Breast epithelium (tissue), 4 donors: ENCODE measurements at regions not wholly inside any gene's neighbourhood (a gene's known extent, or its start where the extent isn't known, plus 50 kb on each side); places are given as distances from the start of the nearest gene placed in this dataset.

Experiments
- DNase-seq, 2 donors: peaks; one replicate each; pipeline ENCODE4 v3.0.0-alpha.2; 2019; ENCODE audit warnings: low spot score in 2 of 2
- H3K27ac ChIP-seq, 2 donors: fragments of 200-600 bp; sonication (generic) in 1 of 2; one replicate each; pipeline ENCODE4 v1.5.1; 2016 to 2019; ENCODE audit warnings: mild to moderate bottlenecking in 1 of 2
- H3K27me3 ChIP-seq, 2 donors: fragments of 200-600 bp; sonication (generic) in 1 of 2; one replicate each; pipeline versions ENCODE4 v1.5.1 to v1.6.0; 2017 to 2019; ENCODE audit warnings: control low read depth in 1 of 2, mild to moderate bottlenecking in 1 of 2
- H3K36me3 ChIP-seq: fragments of 200-600 bp; one replicate; pipeline ENCODE4 v1.5.1; 2019
- H3K4me1 ChIP-seq, 2 donors: fragments of 200-600 bp; sonication (generic); one replicate each; pipeline ENCODE4 v1.5.1; 2016 to 2019; ENCODE audit warnings: control low read depth in 1 of 2
- H3K4me3 ChIP-seq, 3 donors: fragments of 200-600 bp; sonication (generic); 1 replicate in 2 of 3; 2 replicates in 1 of 3; pipeline ENCODE4 v1.5.1; 2016 to 2019; ENCODE audit warnings: mild to moderate bottlenecking in 3 of 3, moderate library complexity in 2 of 3
- H3K9me3 ChIP-seq, 2 donors: fragments of 200-600 bp; sonication (generic) in 1 of 2; one replicate each; pipeline ENCODE4 v1.5.1; 2016 to 2019; ENCODE audit warnings: control low read depth in 1 of 2
- POLR2A ChIP-seq: fragments of 450-650 bp; IDR thresholded peaks from one replicate; pipeline ENCODE4 v1.6.1; 2016; ENCODE audit warnings: antibody characterized with exemption, mild to moderate bottlenecking, moderate library complexity
- POLR2AphosphoS5 ChIP-seq, 3 donors: sonication (generic); formaldehyde crosslinking; IDR thresholded peaks; one replicate each; pipeline ENCODE4 v1.6.1; 2017; ENCODE audit warnings: antibody characterized with exemption in 3 of 3
- intact Hi-C: fragments of 100-400 bp; cut with DNase I; formaldehyde crosslinking; loops from one replicate; pipeline ENCODE4 v1.15.1; 2023; ENCODE audit warnings: low total_unique reads
- TF ChIP-seq, protein P1 (sequence below), 3 donors: fragments of 450-650 bp; IDR thresholded peaks; one replicate each; pipeline ENCODE4 v1.5.1; 2016 to 2017; ENCODE audit warnings: antibody characterized with exemption in 3 of 3, mild to moderate bottlenecking in 3 of 3, moderate library complexity in 3 of 3

DNA sequence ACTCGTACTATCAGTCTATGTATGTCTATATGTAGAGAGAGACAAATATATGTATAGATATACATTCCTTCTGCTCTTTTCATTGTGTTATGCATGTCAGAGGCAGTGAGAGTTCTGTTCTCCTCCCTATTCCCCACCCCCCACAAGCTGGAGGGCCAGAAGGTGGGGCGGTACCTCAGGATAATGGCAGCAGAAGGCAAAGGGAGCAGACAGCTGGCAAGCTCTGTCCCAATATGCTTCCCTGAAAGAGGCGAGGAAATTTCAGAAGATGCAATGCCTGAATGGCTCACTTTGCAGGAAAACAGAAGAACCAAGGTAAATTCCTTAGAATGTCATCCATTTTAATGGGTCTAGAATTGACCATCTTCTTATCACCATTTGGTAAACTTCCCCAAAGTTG is 114.4 kb downstream of the NAA11 start:
- Histone ChIP-seq H3K27ac (no peak overlapping the region), H3K36me3 (no peaks in the 10 kb centered on the region), H3K4me3 (no peak overlapping the region), H3K9me3 (peaks cover 0 to 3% of the 10 kb centered on the region in 2 donors), H3K27me3 (no peaks in the 10 kb centered on the region), H3K4me1 (no peaks in the 10 kb centered on the region)
- TF ChIP-seq POLR2AphosphoS5 (IDR thresholded peaks at IDR 0.05), result no peak
- TF ChIP-seq, protein P1, sequence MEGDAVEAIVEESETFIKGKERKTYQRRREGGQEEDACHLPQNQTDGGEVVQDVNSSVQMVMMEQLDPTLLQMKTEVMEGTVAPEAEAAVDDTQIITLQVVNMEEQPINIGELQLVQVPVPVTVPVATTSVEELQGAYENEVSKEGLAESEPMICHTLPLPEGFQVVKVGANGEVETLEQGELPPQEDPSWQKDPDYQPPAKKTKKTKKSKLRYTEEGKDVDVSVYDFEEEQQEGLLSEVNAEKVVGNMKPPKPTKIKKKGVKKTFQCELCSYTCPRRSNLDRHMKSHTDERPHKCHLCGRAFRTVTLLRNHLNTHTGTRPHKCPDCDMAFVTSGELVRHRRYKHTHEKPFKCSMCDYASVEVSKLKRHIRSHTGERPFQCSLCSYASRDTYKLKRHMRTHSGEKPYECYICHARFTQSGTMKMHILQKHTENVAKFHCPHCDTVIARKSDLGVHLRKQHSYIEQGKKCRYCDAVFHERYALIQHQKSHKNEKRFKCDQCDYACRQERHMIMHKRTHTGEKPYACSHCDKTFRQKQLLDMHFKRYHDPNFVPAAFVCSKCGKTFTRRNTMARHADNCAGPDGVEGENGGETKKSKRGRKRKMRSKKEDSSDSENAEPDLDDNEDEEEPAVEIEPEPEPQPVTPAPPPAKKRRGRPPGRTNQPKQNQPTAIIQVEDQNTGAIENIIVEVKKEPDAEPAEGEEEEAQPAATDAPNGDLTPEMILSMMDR (IDR thresholded peaks at IDR 0.05), result no peak
- TF ChIP-seq POLR2A, result no peak
- intact Hi-C loops, result no loop called here
- no peak for DNase-seq

DNA sequence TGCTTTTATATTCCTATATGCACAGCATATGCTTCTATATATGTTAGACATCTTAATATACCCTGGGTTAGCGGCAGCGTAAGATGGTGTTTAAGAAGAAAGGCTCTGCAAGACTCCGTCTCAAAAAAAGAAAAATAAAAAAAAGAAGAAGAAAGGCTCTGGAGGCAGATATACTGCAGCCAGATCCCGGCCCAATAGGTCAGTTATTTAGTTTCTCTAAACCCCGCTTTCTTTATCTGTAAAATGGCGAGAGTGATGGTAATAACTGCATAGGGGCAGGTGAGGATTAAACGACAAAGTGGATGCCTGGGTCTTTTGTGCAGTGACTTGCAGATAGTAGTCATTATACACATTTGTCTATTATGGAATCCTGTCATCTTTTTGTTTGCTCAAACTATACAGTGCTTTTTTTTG is 115.2 kb downstream of the NAA11 start:
- Histone ChIP-seq H3K27ac (no peak overlapping the region), H3K4me1 (no peaks in the 10 kb centered on the region), H3K9me3 (peaks cover 0 to 7% of the 10 kb centered on the region in 2 donors), H3K27me3 (no peaks in the 10 kb centered on the region), H3K36me3 (no peaks in the 10 kb centered on the region), H3K4me3 (no peak overlapping the region)
- intact Hi-C loops, result no loop called here
- no peak for DNase-seq
- TF ChIP-seq POLR2A, result no peak
- no peak for TF ChIP-seq POLR2AphosphoS5 (IDR thresholded peaks at IDR 0.05)

DNA sequence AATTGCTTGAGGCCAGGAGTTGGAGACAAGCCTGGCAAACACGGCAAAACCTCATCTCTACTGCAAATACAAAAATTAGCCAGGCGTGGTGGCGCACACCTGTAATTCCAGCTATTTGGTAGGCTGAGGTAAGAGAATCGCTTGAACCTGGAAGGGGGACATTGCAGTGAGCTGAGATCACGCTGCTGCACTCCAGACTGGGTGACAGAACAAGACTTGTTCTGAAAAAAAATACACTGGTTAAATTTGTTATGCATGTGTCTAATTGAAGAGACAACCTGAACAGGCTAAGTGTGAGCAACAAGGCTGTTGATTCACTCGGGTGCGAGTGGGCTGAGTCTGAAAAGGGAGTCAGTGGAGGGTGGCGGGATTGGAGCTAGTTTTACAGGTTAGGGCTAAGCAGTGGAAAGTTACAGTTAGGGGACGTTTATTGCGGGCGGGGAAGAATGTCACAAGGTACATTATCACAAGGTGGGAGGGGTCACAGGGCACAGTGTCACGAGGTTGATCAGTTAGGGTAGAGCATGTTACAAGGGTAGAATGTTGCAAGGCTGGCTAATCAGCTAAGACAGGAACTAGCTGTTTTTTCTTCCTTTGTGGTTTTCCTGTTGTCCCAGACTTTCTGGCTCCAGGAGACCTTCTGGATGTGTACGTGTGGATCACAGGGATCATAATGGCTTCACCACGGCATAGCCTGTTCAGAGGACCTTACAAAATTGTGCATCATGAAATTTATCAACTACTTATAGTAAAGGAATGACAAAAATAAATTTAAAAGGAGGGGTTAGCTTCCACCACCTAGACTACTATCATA is 115.8 kb downstream of the NAA11 start:
- H3K36me3 ChIP-seq, result no peaks in the 10 kb centered on the region
- TF ChIP-seq POLR2AphosphoS5 (IDR thresholded peaks at IDR 0.05) (no peak), POLR2A (no peak)
- TF ChIP-seq, protein P1 (IDR thresholded peaks at IDR 0.05), result no peak
- DNase-seq, result no peak
- no peaks in the 10 kb centered on the region for H3K4me1 ChIP-seq
- intact Hi-C loops, result no loop called here
- H3K9me3 ChIP-seq, result peaks cover 0 to 7% of the 10 kb centered on the region in 2 donors
- H3K27me3 ChIP-seq, result no peaks in the 10 kb centered on the region
- no peak overlapping the region for H3K27ac ChIP-seq
- no peak overlapping the region for H3K4me3 ChIP-seq

DNA sequence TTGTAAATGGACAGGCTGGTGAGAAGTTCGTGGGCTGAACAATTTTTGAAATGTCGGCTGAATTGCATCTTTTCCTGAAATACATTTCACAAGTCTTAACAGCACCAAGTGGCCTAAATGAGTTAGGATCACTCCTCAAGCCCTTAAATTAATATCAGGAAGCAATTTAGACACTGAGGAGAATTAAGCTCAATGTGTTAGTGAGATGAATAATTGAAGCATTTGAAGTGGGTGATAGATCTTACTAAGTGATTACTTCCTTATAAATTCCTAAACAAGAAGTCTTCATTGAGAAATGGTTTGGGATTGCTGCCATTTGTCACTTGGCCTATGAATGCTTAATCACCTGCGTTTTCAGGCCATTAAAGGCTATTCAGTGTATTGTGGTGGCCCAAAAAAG is 116.8 kb downstream of the NAA11 start:
- Histone ChIP-seq H3K4me1 (no peaks in the 10 kb centered on the region), H3K4me3 (no peak overlapping the region), H3K9me3 (peaks cover 0 to 7% of the 10 kb centered on the region in 2 donors), H3K36me3 (no peaks in the 10 kb centered on the region), H3K27me3 (no peaks in the 10 kb centered on the region), H3K27ac (no peak overlapping the region)
- TF ChIP-seq POLR2AphosphoS5 (IDR thresholded peaks at IDR 0.05), result no peak
- TF ChIP-seq, protein P1 (IDR thresholded peaks at IDR 0.05), result no peak
- TF ChIP-seq POLR2A, result no peak
- intact Hi-C loops, result no loop called here
- DNase-seq, result no peak

DNA sequence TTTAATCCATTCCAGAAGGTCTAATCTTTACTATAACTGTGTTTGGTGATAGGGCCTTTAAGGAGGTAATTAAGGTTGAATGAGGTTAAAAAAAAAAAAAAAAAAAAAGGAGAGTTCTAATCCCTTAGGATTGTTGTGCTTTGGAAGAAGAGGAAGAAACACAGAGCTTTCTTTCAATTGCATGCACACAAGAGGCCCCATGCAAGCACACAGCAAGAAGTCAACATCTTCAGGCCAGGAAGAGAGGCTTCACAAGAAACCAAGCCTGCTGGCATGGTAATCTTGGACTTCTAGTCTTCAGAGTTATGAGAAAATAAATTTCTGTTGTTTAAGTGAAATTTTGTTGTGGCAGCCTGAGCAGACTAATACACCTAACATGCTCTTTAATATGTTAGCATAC is 118.6 kb downstream of the NAA11 start:
- peaks cover 0 to 7% of the 10 kb centered on the region in 2 donors for H3K9me3 ChIP-seq
- intact Hi-C loops, result no loop called here
- TF ChIP-seq, protein P1 (IDR thresholded peaks at IDR 0.05), result no peak
- TF ChIP-seq POLR2AphosphoS5 (IDR thresholded peaks at IDR 0.05), result no peak
- no peak for TF ChIP-seq POLR2A
- no peaks in the 10 kb centered on the region for H3K4me1 ChIP-seq
- H3K4me3 ChIP-seq, result no peak overlapping the region
- no peaks in the 10 kb centered on the region for H3K36me3 ChIP-seq
- H3K27me3 ChIP-seq, result no peaks in the 10 kb centered on the region
- DNase-seq, result no peak
- H3K27ac ChIP-seq, result no peak overlapping the region
